ENCODE measurements at regions not wholly inside any gene's neighbourhood (a gene's known extent, or its start where the extent isn't known, plus 50 kb on each side); places are given as distances from the start of the nearest gene placed in this dataset.

DNA sequence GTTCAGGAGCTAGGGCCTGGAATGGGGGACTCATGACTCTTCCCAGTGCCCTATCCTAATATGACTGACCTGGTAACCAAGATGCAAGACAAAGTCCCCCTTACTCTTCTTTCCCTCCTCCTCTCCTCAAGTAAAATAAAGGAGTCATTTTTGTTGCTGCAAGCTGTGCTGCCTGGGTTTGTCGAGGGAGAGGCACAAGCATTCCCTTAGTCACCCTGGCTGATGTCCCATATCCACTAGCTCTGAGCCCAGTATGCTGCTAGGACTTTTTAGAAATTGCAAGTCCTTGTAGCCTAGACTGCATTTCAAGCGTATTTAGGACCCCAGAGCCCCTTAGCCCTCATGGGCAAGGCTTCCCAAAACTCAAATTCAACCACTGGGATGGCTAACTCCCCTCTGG lies 338.5 kb upstream of the SETBP1 start:
- TF ChIP-seq TCF4 (CRISPR knock-in tag; IDR thresholded peaks at IDR 0.05; ENCODE audit: borderline replicate concordance) (no peak), OSR1 (CRISPR knock-in tag; IDR thresholded peaks at IDR 0.05) (no peak), SNAI2 (CRISPR knock-in tag; IDR thresholded peaks at IDR 0.05) (no peak), ZNF8 (CRISPR knock-in tag; IDR thresholded peaks at IDR 0.05) (no peak), ZC3H10 (CRISPR knock-in tag; IDR thresholded peaks at IDR 0.05) (no peak), ZFP3 (CRISPR knock-in tag; IDR thresholded peaks at IDR 0.05) (no peak), ZFP30 (CRISPR knock-in tag; IDR thresholded peaks at IDR 0.05) (no peak), ZNF565 (CRISPR knock-in tag; conservative IDR thresholded peaks at IDR 0.05; ENCODE audit: low read depth) (no peak), BACH2 (CRISPR knock-in tag; IDR thresholded peaks at IDR 0.05; ENCODE audit: borderline replicate concordance) (no peak), ARNTL (CRISPR knock-in tag; IDR thresholded peaks at IDR 0.05; ENCODE audit: borderline replicate concordance, low read depth) (no peak), CSDC2 (CRISPR knock-in tag; IDR thresholded peaks at IDR 0.05) (no peak), ESRRG (CRISPR knock-in tag; IDR thresholded peaks at IDR 0.05) (no peak), TOX (CRISPR knock-in tag; IDR thresholded peaks at IDR 0.05; ENCODE audit: borderline replicate concordance) (no peak), RARB (CRISPR knock-in tag; IDR thresholded peaks at IDR 0.05) (no peak)
- TF ChIP-seq, protein P1, sequence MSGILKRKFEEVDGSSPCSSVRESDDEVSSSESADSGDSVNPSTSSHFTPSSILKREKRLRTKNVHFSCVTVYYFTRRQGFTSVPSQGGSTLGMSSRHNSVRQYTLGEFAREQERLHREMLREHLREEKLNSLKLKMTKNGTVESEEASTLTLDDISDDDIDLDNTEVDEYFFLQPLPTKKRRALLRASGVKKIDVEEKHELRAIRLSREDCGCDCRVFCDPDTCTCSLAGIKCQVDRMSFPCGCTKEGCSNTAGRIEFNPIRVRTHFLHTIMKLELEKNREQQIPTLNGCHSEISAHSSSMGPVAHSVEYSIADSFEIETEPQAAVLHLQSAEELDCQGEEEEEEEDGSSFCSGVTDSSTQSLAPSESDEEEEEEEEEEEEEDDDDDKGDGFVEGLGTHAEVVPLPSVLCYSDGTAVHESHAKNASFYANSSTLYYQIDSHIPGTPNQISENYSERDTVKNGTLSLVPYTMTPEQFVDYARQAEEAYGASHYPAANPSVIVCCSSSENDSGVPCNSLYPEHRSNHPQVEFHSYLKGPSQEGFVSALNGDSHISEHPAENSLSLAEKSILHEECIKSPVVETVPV (CRISPR knock-in tag; IDR thresholded peaks at IDR 0.05): no peak
- TF ChIP-seq, protein P2, sequence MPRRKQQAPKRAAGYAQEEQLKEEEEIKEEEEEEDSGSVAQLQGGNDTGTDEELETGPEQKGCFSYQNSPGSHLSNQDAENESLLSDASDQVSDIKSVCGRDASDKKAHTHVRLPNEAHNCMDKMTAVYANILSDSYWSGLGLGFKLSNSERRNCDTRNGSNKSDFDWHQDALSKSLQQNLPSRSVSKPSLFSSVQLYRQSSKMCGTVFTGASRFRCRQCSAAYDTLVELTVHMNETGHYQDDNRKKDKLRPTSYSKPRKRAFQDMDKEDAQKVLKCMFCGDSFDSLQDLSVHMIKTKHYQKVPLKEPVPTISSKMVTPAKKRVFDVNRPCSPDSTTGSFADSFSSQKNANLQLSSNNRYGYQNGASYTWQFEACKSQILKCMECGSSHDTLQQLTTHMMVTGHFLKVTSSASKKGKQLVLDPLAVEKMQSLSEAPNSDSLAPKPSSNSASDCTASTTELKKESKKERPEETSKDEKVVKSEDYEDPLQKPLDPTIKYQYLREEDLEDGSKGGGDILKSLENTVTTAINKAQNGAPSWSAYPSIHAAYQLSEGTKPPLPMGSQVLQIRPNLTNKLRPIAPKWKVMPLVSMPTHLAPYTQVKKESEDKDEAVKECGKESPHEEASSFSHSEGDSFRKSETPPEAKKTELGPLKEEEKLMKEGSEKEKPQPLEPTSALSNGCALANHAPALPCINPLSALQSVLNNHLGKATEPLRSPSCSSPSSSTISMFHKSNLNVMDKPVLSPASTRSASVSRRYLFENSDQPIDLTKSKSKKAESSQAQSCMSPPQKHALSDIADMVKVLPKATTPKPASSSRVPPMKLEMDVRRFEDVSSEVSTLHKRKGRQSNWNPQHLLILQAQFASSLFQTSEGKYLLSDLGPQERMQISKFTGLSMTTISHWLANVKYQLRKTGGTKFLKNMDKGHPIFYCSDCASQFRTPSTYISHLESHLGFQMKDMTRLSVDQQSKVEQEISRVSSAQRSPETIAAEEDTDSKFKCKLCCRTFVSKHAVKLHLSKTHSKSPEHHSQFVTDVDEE (CRISPR knock-in tag; IDR thresholded peaks at IDR 0.05): no peak
- TF ChIP-seq, protein P3, sequence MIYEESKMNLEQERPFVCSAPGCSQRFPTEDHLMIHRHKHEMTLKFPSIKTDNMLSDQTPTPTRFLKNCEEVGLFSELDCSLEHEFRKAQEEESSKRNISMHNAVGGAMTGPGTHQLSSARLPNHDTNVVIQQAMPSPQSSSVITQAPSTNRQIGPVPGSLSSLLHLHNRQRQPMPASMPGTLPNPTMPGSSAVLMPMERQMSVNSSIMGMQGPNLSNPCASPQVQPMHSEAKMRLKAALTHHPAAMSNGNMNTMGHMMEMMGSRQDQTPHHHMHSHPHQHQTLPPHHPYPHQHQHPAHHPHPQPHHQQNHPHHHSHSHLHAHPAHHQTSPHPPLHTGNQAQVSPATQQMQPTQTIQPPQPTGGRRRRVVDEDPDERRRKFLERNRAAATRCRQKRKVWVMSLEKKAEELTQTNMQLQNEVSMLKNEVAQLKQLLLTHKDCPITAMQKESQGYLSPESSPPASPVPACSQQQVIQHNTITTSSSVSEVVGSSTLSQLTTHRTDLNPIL (CRISPR knock-in tag; IDR thresholded peaks at IDR 0.05; ENCODE audit: low read depth): no peak
- TF ChIP-seq, protein P4, sequence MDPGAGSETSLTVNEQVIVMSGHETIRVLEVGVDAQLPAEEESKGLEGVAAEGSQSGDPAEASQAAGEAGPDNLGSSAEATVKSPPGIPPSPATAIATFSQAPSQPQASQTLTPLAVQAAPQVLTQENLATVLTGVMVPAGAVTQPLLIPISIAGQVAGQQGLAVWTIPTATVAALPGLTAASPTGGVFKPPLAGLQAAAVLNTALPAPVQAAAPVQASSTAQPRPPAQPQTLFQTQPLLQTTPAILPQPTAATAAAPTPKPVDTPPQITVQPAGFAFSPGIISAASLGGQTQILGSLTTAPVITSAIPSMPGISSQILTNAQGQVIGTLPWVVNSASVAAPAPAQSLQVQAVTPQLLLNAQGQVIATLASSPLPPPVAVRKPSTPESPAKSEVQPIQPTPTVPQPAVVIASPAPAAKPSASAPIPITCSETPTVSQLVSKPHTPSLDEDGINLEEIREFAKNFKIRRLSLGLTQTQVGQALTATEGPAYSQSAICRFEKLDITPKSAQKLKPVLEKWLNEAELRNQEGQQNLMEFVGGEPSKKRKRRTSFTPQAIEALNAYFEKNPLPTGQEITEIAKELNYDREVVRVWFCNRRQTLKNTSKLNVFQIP (CRISPR knock-in tag; IDR thresholded peaks at IDR 0.05; ENCODE audit: borderline replicate concordance, low read depth): no peak

DNA sequence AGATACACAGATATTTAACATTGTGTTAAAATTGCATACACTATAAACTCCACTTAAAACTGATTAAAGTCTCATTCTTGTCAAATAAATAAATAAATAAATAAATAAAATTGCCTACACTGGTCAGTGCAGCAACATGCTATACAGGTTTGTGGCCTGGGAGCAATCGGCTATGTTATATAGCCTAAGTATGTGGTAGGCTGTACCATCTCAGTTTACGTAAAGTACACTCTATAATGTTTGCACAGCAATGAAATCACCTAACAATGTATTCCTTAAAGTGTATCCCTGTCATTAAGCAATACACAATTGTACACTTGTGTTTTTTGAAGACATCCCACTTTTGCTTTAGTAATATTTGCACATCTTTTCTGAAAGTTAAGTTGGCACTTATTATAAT lies 337.7 kb upstream of the SETBP1 start:
- TF ChIP-seq, protein P4 (CRISPR knock-in tag; IDR thresholded peaks at IDR 0.05; ENCODE audit: borderline replicate concordance, low read depth): no peak
- TF ChIP-seq ARNTL (CRISPR knock-in tag; IDR thresholded peaks at IDR 0.05; ENCODE audit: borderline replicate concordance, low read depth): no peak
- TF ChIP-seq ZNF70 (CRISPR knock-in tag; IDR thresholded peaks at IDR 0.05): no peak
- no peak for TF ChIP-seq TCF4 (CRISPR knock-in tag; IDR thresholded peaks at IDR 0.05; ENCODE audit: borderline replicate concordance)
- TF ChIP-seq, protein P3 (CRISPR knock-in tag; IDR thresholded peaks at IDR 0.05; ENCODE audit: low read depth): no peak
- TF ChIP-seq, protein P5, sequence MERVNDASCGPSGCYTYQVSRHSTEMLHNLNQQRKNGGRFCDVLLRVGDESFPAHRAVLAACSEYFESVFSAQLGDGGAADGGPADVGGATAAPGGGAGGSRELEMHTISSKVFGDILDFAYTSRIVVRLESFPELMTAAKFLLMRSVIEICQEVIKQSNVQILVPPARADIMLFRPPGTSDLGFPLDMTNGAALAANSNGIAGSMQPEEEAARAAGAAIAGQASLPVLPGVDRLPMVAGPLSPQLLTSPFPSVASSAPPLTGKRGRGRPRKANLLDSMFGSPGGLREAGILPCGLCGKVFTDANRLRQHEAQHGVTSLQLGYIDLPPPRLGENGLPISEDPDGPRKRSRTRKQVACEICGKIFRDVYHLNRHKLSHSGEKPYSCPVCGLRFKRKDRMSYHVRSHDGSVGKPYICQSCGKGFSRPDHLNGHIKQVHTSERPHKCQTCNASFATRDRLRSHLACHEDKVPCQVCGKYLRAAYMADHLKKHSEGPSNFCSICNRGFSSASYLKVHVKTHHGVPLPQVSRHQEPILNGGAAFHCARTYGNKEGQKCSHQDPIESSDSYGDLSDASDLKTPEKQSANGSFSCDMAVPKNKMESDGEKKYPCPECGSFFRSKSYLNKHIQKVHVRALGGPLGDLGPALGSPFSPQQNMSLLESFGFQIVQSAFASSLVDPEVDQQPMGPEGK (CRISPR knock-in tag; IDR thresholded peaks at IDR 0.05; ENCODE audit: borderline replicate concordance): no peak
- no peak for TF ChIP-seq ZC3H10 (CRISPR knock-in tag; IDR thresholded peaks at IDR 0.05)
- TF ChIP-seq PPARA (CRISPR knock-in tag; IDR thresholded peaks at IDR 0.05; ENCODE audit: borderline replicate concordance): no peak
- no peak for TF ChIP-seq CSDC2 (CRISPR knock-in tag; IDR thresholded peaks at IDR 0.05)
- TF ChIP-seq SNAI2 (CRISPR knock-in tag; IDR thresholded peaks at IDR 0.05): no peak
- TF ChIP-seq ZFP3 (CRISPR knock-in tag; IDR thresholded peaks at IDR 0.05): no peak
- TF ChIP-seq ESRRG (CRISPR knock-in tag; IDR thresholded peaks at IDR 0.05): no peak
- TF ChIP-seq, protein P1 (CRISPR knock-in tag; IDR thresholded peaks at IDR 0.05): no peak
- no peak for TF ChIP-seq RARB (CRISPR knock-in tag; IDR thresholded peaks at IDR 0.05)
- TF ChIP-seq ZNF8 (CRISPR knock-in tag; IDR thresholded peaks at IDR 0.05): no peak
- no peak for TF ChIP-seq OSR1 (CRISPR knock-in tag; IDR thresholded peaks at IDR 0.05)
- no peak for ATAC-seq

More for the DNA sequence above, 338.5 kb upstream of the SETBP1 start:
- ATAC-seq: no peak

Measured in SK-N-SH treated with all-trans-retinoic acid at 6 μM for 48 hours (cell line).